WTC11 (cell line): ENCODE measurements at regions not wholly inside any gene's neighbourhood (a gene's known extent, or its start where the extent isn't known, plus 50 kb on each side); places are given as distances from the start of the nearest gene placed in this dataset.

Experiments used
- ATAC-seq: fragments of 200-7000 bp; cut with Tn5 transposase; 2 replicates; pipeline ENCODE4 v1.10.0; 2021; ENCODE audit warnings: mild to moderate bottlenecking, moderate library complexity
- CTCF ChIA-PET: fragments of 300-600 bp; sonication (Branson Sonifier 250); formaldehyde crosslinking; loops from one replicate; lab custom pipeline; 2021; ENCODE audit warnings: antibody characterized with exemption; lab: Charles Lee
- POLR2A ChIA-PET: fragments of 350-600 bp; sonication (Branson Sonifier 250); formaldehyde crosslinking; loops from one replicate; lab custom pipeline; 2021; ENCODE audit warnings: antibody characterized with exemption; lab: Charles Lee
- DNase-seq: peaks from one replicate; pipeline ENCODE4 v3.0.0; 2021; ENCODE audit warnings: low spot score
- H3K27ac Mint-ChIP-seq: 2 replicates; pipeline ENCODE4 v1.8.0; 2021; ENCODE audit warnings: mixed read lengths
- H3K27me3 Mint-ChIP-seq: 2 replicates; pipeline ENCODE4 v1.8.0; 2021; ENCODE audit warnings: low read depth, mild to moderate bottlenecking, moderate library complexity, mixed read lengths
- H3K36me3 Mint-ChIP-seq: 2 replicates; pipeline ENCODE4 v1.8.0; 2021; ENCODE audit warnings: mixed read lengths
- H3K4me1 Mint-ChIP-seq: 2 replicates; pipeline ENCODE4 v1.8.0; 2022; ENCODE audit warnings: mixed read lengths
- H3K4me3 Mint-ChIP-seq: 2 replicates; pipeline ENCODE4 v1.8.0; 2021; ENCODE audit warnings: mild to moderate bottlenecking, moderate library complexity, mixed read lengths
- H3K9me3 Mint-ChIP-seq: 2 replicates; pipeline ENCODE4 v1.8.0; 2021; ENCODE audit warnings: mixed read lengths
- ATF1 ChIP-seq: sonication (generic); formaldehyde crosslinking; IDR thresholded peaks from 2 replicates; pipeline ENCODE4 v1.8.1; 2023; ENCODE audit warnings: mild to moderate bottlenecking, moderate library complexity, missing genetic modification reagents
- CREB1 ChIP-seq: sonication (generic); formaldehyde crosslinking; IDR thresholded peaks from 2 replicates; pipeline ENCODE4 v1.8.0; 2023; ENCODE audit warnings: mild to moderate bottlenecking, missing genetic modification reagents
- ETV6 ChIP-seq: sonication (generic); formaldehyde crosslinking; IDR thresholded peaks from 2 replicates; pipeline ENCODE4 v1.8.1; 2022; ENCODE audit warnings: mild to moderate bottlenecking, missing genetic modification reagents
- JAZF1 ChIP-seq: fragments of 250-450 bp; sonication (Bioruptor Pico); IDR thresholded peaks from 2 replicates; pipeline ENCODE4 v1.9.0; 2021; ENCODE audit warnings: moderate library complexity, mild to moderate bottlenecking, inconsistent platforms
- KAT7 ChIP-seq: sonication (generic); formaldehyde crosslinking; IDR thresholded peaks from 2 replicates; pipeline ENCODE4 v1.8.1; 2023; ENCODE audit warnings: missing genetic modification reagents, mild to moderate bottlenecking, borderline replicate concordance
- NFE2L1 ChIP-seq: sonication (generic); formaldehyde crosslinking; IDR thresholded peaks from 2 replicates; pipeline ENCODE4 v1.8.1; 2023; ENCODE audit warnings: missing genetic modification reagents
- NR2C2 ChIP-seq: sonication (generic); formaldehyde crosslinking; IDR thresholded peaks from 2 replicates; pipeline ENCODE4 v1.8.0; 2022; ENCODE audit warnings: mild to moderate bottlenecking, missing genetic modification reagents
- PREB ChIP-seq: sonication (generic); formaldehyde crosslinking; IDR thresholded peaks from 2 replicates; pipeline ENCODE4 v1.8.1; 2022; ENCODE audit warnings: mild to moderate bottlenecking, missing genetic modification reagents, moderate library complexity, borderline replicate concordance
- RELA ChIP-seq: sonication (generic); formaldehyde crosslinking; IDR thresholded peaks from 2 replicates; pipeline ENCODE4 v1.8.1; 2022; ENCODE audit warnings: missing genetic modification reagents, mild to moderate bottlenecking, borderline replicate concordance
- TCF7 ChIP-seq: sonication (generic); formaldehyde crosslinking; IDR thresholded peaks from 2 replicates; pipeline ENCODE4 v1.8.0; 2022; ENCODE audit warnings: mild to moderate bottlenecking, low read depth, missing genetic modification reagents, moderate library complexity
- TEAD1 ChIP-seq: sonication (generic); formaldehyde crosslinking; IDR thresholded peaks from 2 replicates; pipeline ENCODE4 v1.8.0; 2022; ENCODE audit warnings: mild to moderate bottlenecking, missing genetic modification reagents
- ZNF138 ChIP-seq: sonication (generic); formaldehyde crosslinking; conservative IDR thresholded peaks from 2 replicates; pipeline ENCODE4 v1.8.1; 2022; ENCODE audit warnings: mild to moderate bottlenecking, moderate library complexity, missing genetic modification reagents
- ZNF317 ChIP-seq: sonication (generic); formaldehyde crosslinking; IDR thresholded peaks from 2 replicates; pipeline ENCODE4 v1.8.1; 2023; ENCODE audit warnings: low read depth, mild to moderate bottlenecking, moderate library complexity, missing genetic modification reagents, borderline replicate concordance
- ZNF423 ChIP-seq: fragments of 250-450 bp; sonication (Bioruptor Pico); IDR thresholded peaks from 2 replicates; pipeline ENCODE4 v2.1.2; 2022; ENCODE audit warnings: mild to moderate bottlenecking, moderate library complexity
- ZNF532 ChIP-seq: fragments of 250-450 bp; sonication (Bioruptor Pico); IDR thresholded peaks from 2 replicates; pipeline ENCODE4 v1.9.0; 2021; ENCODE audit warnings: mild to moderate bottlenecking, borderline replicate concordance
- TF ChIP-seq, protein P1 (sequence below): sonication (generic); formaldehyde crosslinking; IDR thresholded peaks from 2 replicates; pipeline ENCODE4 v1.8.0; 2023; ENCODE audit warnings: missing genetic modification reagents
- TF ChIP-seq, protein P2 (sequence below): sonication (generic); formaldehyde crosslinking; IDR thresholded peaks from 2 replicates; pipeline ENCODE4 v1.8.1; 2022; ENCODE audit warnings: missing genetic modification reagents, borderline replicate concordance
- TF ChIP-seq, protein P3 (sequence below): sonication (generic); formaldehyde crosslinking; IDR thresholded peaks from 2 replicates; pipeline ENCODE4 v1.8.0; 2023; ENCODE audit warnings: missing genetic modification reagents, mild to moderate bottlenecking, borderline replicate concordance

DNA sequence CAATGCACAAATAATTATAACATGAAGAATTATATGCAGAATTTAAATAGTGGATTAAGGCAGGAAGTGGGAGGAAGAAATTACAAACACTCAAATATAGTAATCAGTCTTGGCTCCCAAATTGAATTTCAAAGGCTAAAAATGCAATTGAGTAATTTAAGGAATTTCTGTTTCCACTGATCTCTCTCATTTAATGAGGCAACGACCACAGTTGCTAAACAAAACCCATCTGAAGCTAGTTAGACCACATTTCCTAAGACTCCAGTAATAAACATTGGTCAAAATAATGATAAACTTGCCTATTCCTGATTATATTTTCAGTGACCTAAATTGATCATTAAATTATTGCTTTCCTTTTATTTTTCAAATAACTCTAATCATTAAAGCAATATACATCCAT is 174.3 kb upstream of the GRIN3A start:
- H3K36me3 Mint-ChIP-seq: no peaks in the 10 kb centered on the region
- POLR2A ChIA-PET: no interaction called here
- CTCF ChIA-PET: no interaction called here
- no peak for ATAC-seq
- H3K4me3 Mint-ChIP-seq: no peak overlapping the region
- no peaks in the 10 kb centered on the region for H3K9me3 Mint-ChIP-seq
- 0 out of 2 replicates have a peak, but pooled peaks cover 2% of the 10 kb centered on the region for H3K4me1 Mint-ChIP-seq
- no peak for TF ChIP-seq ZNF532 (CRISPR knock-in tag)
- TF ChIP-seq NFE2L1 (CRISPR knock-in tag): no peak
- TF ChIP-seq PREB (CRISPR knock-in tag): no peak
- TF ChIP-seq RELA (CRISPR knock-in tag): no peak
- TF ChIP-seq, protein P1, sequence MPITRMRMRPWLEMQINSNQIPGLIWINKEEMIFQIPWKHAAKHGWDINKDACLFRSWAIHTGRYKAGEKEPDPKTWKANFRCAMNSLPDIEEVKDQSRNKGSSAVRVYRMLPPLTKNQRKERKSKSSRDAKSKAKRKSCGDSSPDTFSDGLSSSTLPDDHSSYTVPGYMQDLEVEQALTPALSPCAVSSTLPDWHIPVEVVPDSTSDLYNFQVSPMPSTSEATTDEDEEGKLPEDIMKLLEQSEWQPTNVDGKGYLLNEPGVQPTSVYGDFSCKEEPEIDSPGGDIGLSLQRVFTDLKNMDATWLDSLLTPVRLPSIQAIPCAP (CRISPR knock-in tag): no peak
- TF ChIP-seq, protein P2, sequence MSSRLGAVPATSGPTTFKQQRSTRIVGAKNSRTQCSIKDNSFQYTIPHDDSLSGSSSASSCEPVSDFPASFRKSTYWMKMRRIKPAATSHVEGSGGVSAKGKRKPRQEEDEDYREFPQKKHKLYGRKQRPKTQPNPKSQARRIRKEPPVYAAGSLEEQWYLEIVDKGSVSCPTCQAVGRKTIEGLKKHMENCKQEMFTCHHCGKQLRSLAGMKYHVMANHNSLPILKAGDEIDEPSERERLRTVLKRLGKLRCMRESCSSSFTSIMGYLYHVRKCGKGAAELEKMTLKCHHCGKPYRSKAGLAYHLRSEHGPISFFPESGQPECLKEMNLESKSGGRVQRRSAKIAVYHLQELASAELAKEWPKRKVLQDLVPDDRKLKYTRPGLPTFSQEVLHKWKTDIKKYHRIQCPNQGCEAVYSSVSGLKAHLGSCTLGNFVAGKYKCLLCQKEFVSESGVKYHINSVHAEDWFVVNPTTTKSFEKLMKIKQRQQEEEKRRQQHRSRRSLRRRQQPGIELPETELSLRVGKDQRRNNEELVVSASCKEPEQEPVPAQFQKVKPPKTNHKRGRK (CRISPR knock-in tag): no peak
- TF ChIP-seq ZNF423 (CRISPR knock-in tag): no peak
- TF ChIP-seq NR2C2 (CRISPR knock-in tag): no peak
- no peak for TF ChIP-seq ATF1 (CRISPR knock-in tag)
- TF ChIP-seq JAZF1 (CRISPR knock-in tag): no peak
- TF ChIP-seq, protein P3, sequence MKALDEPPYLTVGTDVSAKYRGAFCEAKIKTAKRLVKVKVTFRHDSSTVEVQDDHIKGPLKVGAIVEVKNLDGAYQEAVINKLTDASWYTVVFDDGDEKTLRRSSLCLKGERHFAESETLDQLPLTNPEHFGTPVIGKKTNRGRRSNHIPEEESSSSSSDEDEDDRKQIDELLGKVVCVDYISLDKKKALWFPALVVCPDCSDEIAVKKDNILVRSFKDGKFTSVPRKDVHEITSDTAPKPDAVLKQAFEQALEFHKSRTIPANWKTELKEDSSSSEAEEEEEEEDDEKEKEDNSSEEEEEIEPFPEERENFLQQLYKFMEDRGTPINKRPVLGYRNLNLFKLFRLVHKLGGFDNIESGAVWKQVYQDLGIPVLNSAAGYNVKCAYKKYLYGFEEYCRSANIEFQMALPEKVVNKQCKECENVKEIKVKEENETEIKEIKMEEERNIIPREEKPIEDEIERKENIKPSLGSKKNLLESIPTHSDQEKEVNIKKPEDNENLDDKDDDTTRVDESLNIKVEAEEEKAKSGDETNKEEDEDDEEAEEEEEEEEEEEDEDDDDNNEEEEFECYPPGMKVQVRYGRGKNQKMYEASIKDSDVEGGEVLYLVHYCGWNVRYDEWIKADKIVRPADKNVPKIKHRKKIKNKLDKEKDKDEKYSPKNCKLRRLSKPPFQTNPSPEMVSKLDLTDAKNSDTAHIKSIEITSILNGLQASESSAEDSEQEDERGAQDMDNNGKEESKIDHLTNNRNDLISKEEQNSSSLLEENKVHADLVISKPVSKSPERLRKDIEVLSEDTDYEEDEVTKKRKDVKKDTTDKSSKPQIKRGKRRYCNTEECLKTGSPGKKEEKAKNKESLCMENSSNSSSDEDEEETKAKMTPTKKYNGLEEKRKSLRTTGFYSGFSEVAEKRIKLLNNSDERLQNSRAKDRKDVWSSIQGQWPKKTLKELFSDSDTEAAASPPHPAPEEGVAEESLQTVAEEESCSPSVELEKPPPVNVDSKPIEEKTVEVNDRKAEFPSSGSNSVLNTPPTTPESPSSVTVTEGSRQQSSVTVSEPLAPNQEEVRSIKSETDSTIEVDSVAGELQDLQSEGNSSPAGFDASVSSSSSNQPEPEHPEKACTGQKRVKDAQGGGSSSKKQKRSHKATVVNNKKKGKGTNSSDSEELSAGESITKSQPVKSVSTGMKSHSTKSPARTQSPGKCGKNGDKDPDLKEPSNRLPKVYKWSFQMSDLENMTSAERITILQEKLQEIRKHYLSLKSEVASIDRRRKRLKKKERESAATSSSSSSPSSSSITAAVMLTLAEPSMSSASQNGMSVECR (CRISPR knock-in tag): no peak
- no peak for TF ChIP-seq CREB1
- TF ChIP-seq ZNF317 (CRISPR knock-in tag): no peak
- TF ChIP-seq ETV6: no peak
- TF ChIP-seq TEAD1: no peak
- TF ChIP-seq ZNF138 (CRISPR knock-in tag): no peak
- no peak for TF ChIP-seq TCF7 (CRISPR knock-in tag)
- no peak for TF ChIP-seq KAT7 (CRISPR knock-in tag)
- TF ChIP-seq, all 79 proteins: peak for 0
- Mint-ChIP-seq H3K27me3 (no peaks in the 10 kb centered on the region), H3K27ac (no peak overlapping the region)
- no peak for DNase-seq
